ENCODE measurements at regions not wholly inside any gene's neighbourhood (a gene's known extent, or its start where the extent isn't known, plus 50 kb on each side); places are given as distances from the start of the nearest gene placed in this dataset.

DNA sequence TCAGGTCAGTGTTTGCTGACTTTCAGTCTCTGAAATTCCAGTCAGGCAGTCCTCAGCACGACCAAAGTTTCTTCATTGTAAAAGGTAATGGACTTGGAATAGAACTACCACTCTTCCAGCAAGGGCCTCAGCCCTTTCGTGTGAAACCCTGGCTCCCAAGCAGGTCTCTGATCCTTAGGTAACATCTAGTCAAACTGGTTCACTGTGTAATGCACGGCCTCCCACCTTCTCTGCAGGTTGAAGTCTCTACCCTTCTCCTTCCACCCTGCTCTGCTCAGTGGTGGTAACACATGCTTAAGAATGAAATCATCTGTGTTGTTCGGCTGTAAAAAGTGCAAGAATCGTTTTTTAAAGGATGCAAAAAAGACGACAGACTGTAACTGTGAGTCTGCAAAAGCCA is 287.2 kb upstream of the POU3F2 start:
- TF ChIP-seq CTCF (IDR thresholded peaks at IDR 0.05) (no peak), EZH2phosphoT487 (IDR thresholded peaks at IDR 0.05) (no peak), EZH2 (IDR thresholded peaks at IDR 0.05) (no peak)

All from neural progenitor cell (in vitro differentiated cells).